Fibroblast of mammary gland (primary cell): ENCODE measurements at regions not wholly inside any gene's neighbourhood (a gene's known extent, or its start where the extent isn't known, plus 50 kb on each side); places are given as distances from the start of the nearest gene placed in this dataset.

ENCODE experiments used
- DNase-seq: peaks from one replicate; pipeline ENCODE4 v3.0.0-alpha.2; 2010; ENCODE audit warnings: low read depth
- H3K4me3 ChIP-seq: 2 replicates; pipeline ENCODE4 v1.5.1; 2011; ENCODE audit warnings: low read depth, mild to moderate bottlenecking, low read length, moderate library complexity; ENCODE audit not compliant: control insufficient read depth
- TF ChIP-seq, protein P1 (sequence below): conservative IDR thresholded peaks from 2 replicates; pipeline ENCODE4 v1.5.1; 2011; ENCODE audit warnings: low read depth, low read length, inconsistent platforms; ENCODE audit not compliant: control insufficient read depth, insufficient read depth

DNA sequence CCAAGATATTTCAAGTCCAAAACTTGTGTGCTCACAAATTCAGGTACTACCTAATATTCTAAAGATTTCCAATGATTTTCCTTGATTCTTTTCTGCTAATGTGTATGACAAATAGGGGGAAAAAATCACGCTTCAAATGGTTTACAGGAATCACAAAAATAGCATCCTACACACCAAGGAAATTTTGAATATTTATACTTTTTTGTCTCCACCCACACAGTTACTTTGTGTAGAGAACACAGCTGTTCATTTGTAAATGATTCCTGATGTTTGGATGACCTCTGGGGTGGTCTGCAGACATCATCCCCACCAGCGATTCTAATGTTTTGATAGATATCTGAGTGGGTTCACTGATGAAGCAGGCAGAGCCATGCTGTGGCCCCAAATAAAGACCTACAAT, 260.6 kb upstream of the NCKAP5 start:
- TF ChIP-seq, protein P1, sequence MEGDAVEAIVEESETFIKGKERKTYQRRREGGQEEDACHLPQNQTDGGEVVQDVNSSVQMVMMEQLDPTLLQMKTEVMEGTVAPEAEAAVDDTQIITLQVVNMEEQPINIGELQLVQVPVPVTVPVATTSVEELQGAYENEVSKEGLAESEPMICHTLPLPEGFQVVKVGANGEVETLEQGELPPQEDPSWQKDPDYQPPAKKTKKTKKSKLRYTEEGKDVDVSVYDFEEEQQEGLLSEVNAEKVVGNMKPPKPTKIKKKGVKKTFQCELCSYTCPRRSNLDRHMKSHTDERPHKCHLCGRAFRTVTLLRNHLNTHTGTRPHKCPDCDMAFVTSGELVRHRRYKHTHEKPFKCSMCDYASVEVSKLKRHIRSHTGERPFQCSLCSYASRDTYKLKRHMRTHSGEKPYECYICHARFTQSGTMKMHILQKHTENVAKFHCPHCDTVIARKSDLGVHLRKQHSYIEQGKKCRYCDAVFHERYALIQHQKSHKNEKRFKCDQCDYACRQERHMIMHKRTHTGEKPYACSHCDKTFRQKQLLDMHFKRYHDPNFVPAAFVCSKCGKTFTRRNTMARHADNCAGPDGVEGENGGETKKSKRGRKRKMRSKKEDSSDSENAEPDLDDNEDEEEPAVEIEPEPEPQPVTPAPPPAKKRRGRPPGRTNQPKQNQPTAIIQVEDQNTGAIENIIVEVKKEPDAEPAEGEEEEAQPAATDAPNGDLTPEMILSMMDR, result no peak
- DNase-seq, result no peak
- no peak overlapping the region for H3K4me3 ChIP-seq

DNA sequence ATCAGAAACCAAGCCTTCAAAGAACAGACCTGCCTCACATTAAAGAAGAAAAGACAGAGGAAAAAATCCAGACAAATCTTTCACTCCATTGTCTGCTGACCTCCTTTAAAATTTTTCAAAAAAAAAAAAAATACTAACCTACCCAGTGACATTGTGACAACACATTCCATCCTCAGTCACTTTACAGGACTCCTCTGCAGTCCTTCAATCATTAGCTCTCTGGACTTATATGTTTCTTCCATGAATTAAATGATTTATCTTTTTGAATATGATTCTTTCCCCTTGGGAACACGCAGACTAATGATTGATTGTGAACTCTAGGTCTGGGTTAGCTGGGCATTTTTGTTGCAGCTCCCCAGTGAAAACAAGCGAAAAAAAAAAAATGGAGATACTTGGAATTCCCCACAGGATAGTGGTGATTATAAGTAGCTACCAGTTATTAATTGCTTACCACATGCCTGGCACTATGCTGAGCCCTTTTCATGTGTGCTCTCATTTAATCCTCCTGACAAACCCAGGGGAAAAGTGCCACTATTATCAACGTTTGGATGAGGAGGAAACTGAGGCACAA, 261.3 kb upstream of the NCKAP5 start:
- TF ChIP-seq, protein P1, result no peak
- no peak for DNase-seq

GRCh38 chr2:133833746-133834145, 265.5 kb upstream of the NCKAP5 start:
- H3K4me3 ChIP-seq, result no peak overlapping the region
- no peak for DNase-seq
- TF ChIP-seq, protein P1, result no peak

More for the DNA sequence above, 261.3 kb upstream of the NCKAP5 start:
- H3K4me3 ChIP-seq, result no peak overlapping the region

DNA sequence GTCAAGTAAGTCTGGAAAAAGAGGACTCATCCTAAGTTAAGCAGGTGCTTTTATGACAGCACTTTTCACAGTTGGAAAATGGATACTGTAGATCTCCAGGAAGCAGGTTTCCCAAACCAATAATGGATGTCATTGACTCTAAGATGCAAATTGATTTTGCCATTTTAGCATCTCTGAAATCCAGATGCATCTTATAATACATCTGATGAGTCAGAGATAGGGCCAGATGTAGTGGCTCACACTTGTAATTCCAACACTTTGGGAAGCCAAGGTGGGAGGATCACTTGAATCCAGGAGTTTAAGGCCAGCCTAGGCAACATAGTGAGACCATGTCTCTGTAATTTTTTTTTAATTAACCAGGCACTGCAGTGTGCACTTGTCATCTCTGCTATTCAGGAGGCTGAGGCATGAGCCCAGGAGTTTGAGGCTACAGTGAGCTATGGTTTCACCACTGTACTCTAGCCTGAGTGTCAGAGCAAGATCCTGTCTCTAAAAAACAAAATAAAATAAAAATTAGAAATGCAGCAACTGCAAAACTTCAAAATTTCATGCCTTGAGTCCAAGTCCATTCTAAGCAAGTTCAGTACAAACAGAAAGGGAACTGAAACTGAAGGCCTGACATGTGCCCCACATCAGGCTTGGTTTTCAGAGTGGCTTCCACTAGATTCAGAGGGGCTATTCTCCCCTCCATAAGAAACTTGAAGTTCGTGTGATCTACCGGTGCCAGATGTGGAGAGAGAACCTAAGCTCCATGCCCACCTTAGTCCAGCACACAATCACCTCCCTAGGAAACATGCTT, 267.8 kb upstream of the NCKAP5 start:
- H3K4me3 ChIP-seq, result no peak overlapping the region
- TF ChIP-seq, protein P1, result no peak
- no peak for DNase-seq

DNA sequence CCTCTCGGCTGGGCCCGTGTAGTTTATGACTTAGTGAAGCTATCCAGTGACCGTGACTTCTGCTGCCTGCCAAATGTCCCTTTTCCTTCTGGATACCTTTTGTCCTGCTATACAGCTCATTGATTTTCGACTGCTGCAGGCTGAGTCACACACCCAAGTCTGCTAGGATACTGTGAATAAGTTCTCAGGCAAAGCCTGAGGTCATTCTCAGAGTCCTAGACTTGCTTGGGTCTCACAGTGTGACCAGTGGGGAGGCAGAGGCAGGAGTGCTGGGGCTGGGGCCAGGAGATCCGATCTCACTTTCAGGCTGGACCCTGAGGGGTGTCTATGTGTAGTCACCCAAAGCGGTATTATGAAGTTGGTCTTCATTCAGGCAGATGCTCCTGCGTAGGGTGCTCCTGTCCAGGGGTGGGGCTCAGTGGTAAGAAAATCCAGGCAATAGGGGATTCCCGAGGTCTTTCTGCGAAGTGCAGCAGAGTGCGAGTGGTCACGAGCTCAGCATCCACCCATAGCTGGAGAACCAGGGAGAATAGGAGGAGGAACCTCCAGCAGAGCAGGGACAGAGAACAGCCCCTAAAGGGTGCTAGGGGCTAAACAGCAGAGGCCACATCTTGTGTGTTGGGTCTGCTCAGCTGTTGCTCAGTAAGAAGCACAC, 268.6 kb upstream of the NCKAP5 start:
- DNase-seq, result peak; percentile 32
- TF ChIP-seq, protein P1, result no peak
- no peak overlapping the region for H3K4me3 ChIP-seq

GRCh38 chr2:133837441-133838094, 269.3 kb upstream of the NCKAP5 start:
- TF ChIP-seq, protein P1, result no peak
- DNase-seq, result peak; percentile 75
- no peak overlapping the region for H3K4me3 ChIP-seq
